ENCODE measurements at regions not wholly inside any gene's neighbourhood (a gene's known extent, or its start where the extent isn't known, plus 50 kb on each side); places are given as distances from the start of the nearest gene placed in this dataset.

DNA sequence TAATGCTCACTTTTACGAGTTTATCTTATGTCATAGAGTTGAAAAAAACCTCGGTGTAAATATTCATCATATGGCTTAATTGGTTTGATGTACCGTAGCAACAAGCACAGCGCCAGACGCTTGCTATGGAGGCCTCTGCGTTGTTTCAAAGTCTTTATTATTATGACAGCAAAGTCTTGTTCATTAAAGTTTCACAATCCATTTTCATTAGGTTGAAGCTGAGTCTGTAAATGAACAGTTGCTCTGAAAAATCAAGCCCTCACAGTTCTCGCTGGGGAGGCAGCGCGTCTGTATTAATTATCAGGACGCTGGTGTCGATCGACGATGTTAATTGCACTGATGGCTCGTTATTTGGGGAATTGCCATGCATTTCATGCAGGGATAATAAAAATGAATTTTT is 185.6 kb downstream of the INSC start:
- WGBS, 5 donors: 90 to 95% (median 91%) methylated on average over 14 of the region's 14 CpGs
- intact Hi-C loops (cut with DNase I; ENCODE audit: low total_unique reads): no loop called here
- Histone ChIP-seq H3K4me3 (no peak overlapping the region), H3K27me3 (replicated peaks in 1 of 7) (no peaks in the 10 kb centered on the region), H3K36me3 (no peaks in the 10 kb centered on the region), H3K27ac (no peak overlapping the region), H3K9me3 (peaks cover 0 to 6% (median 0%) of the 10 kb centered on the region in 8 donors), H3K4me1 (no peaks in the 10 kb centered on the region)
- TF ChIP-seq CTCF (IDR thresholded peaks at IDR 0.05 in 8 of 11, conservative IDR thresholded peaks at IDR 0.05 in 3 of 11): no peak
- no peak for TF ChIP-seq POLR2AphosphoS5 (IDR thresholded peaks at IDR 0.05)
- TF ChIP-seq POLR2A (IDR thresholded peaks at IDR 0.05): no peak
- DNase-seq: no peak

DNA sequence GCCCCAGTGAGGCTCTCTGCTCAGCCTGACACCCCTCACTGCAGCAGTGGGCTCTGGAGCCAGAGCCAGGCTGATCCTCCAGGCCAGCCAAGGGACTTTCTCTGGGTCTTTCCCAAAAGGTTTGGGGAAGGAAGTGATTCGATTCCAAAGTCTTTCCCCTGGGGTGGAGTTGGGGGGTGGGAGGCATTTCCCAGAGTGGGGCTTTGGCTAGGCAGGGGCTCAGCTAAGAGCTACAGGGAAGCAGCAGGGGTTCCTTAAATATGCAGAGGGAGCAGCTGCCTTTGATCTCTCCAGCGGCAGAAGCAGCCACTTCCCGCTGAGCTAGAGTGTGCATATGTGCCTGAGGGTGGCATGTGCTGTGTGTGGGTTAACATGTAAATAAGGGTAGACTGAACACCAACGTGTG is 192.9 kb downstream of the INSC start:
- Histone ChIP-seq H3K4me1 (no peaks in the 10 kb centered on the region), H3K27ac (no peak overlapping the region), H3K36me3 (no peaks in the 10 kb centered on the region), H3K9me3 (peaks cover 0 to 6% (median 0%) of the 10 kb centered on the region in 8 donors), H3K27me3 (replicated peaks in 1 of 7) (peaks cover 0 to 10% (median 0%) of the 10 kb centered on the region in 7 donors), H3K4me3 (no peak overlapping the region)
- 0 to 19% (median 9%) methylated on average over 4 of the region's 4 CpGs for WGBS, 5 donors
- no peak for TF ChIP-seq POLR2AphosphoS5 (IDR thresholded peaks at IDR 0.05)
- no peak for TF ChIP-seq CTCF (IDR thresholded peaks at IDR 0.05 in 8 of 11, conservative IDR thresholded peaks at IDR 0.05 in 3 of 11)
- no peak for TF ChIP-seq POLR2A (IDR thresholded peaks at IDR 0.05)
- DNase-seq: no peak
- intact Hi-C loops (cut with DNase I; ENCODE audit: low total_unique reads): no loop called here

- H3K9me3 ChIP-seq: peaks cover 0 to 5% (median 0%) of the 10 kb centered on the region in 8 donors
- H3K27ac ChIP-seq: no peak overlapping the region
- no peak for DNase-seq
- H3K27me3 ChIP-seq (replicated peaks in 1 of 7): peaks cover 0 to 10% (median 0%) of the 10 kb centered on the region in 7 donors
- H3K4me3 ChIP-seq: no peak overlapping the region
- no peak for TF ChIP-seq POLR2A (IDR thresholded peaks at IDR 0.05)
- TF ChIP-seq CTCF (IDR thresholded peaks at IDR 0.05 in 8 of 11, conservative IDR thresholded peaks at IDR 0.05 in 3 of 11): no peak
- TF ChIP-seq POLR2AphosphoS5 (IDR thresholded peaks at IDR 0.05): no peak
- H3K4me1 ChIP-seq: no peaks in the 10 kb centered on the region
- H3K36me3 ChIP-seq: no peaks in the 10 kb centered on the region
- intact Hi-C loops (cut with DNase I; ENCODE audit: low total_unique reads): no loop called here
- whole genome bisulfite sequencing, 5 donors: 47 to 83% (median 71%) methylated on average over 2 of the region's 2 CpGs
Measured at GRCh38 chr11:15308840-15309239, 194.1 kb downstream of the INSC start.

GRCh38 chr11:15309296-15309695 is 194.6 kb downstream of the INSC start:
- H3K4me1 ChIP-seq: no peaks in the 10 kb centered on the region
- intact Hi-C loops (cut with DNase I; ENCODE audit: low total_unique reads): no loop called here
- no peak for DNase-seq
- WGBS, 5 donors: 76 to 87% (median 77%) methylated on average over 1 of the region's 1 CpG
- H3K27ac ChIP-seq: no peak overlapping the region
- H3K9me3 ChIP-seq: peaks cover 0 to under 1% (median 0%) of the 10 kb centered on the region in 8 donors
- H3K36me3 ChIP-seq: no peaks in the 10 kb centered on the region
- no peak overlapping the region for H3K4me3 ChIP-seq
- peaks cover 0 to 10% (median 0%) of the 10 kb centered on the region in 7 donors for H3K27me3 ChIP-seq (replicated peaks in 1 of 7)
- TF ChIP-seq POLR2A (IDR thresholded peaks at IDR 0.05) (no peak), CTCF (IDR thresholded peaks at IDR 0.05 in 8 of 11, conservative IDR thresholded peaks at IDR 0.05 in 3 of 11) (no peak), POLR2AphosphoS5 (IDR thresholded peaks at IDR 0.05) (no peak)
